Activated T-helper 9 cell treated with anti-CD3 and anti-CD28 coated beads, Interleukin-2, amount 50 U/mL, for 16 hours (primary cell): ENCODE measurements at regions not wholly inside any gene's neighbourhood (a gene's known extent, or its start where the extent isn't known, plus 50 kb on each side); places are given as distances from the start of the nearest gene placed in this dataset.

ENCODE experiments used
- DNase-seq: peaks from one replicate; pipeline ENCODE4 v3.0.0-alpha.2; 2020; ENCODE audit warnings: low read depth

DNA sequence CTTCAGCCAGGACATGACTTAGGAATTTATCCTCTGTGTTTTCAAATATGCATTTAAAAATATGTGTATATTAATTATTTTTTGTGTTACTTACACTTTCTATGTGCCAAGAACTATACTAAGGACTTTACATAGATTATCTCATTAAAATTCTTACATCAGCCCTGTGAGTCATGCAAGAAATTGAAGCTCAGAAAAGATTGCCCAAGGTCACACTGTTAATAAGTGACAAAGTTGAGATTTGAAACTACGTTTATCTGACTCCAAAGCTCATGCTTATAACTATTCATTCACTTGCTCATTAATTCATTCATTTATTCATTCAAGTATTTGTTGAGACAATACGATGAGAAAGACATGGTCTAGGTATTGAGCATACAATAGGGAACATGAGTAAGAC lies 62.9 kb upstream of the CHRDL1 start:
- DNase-seq: no peak

DNA sequence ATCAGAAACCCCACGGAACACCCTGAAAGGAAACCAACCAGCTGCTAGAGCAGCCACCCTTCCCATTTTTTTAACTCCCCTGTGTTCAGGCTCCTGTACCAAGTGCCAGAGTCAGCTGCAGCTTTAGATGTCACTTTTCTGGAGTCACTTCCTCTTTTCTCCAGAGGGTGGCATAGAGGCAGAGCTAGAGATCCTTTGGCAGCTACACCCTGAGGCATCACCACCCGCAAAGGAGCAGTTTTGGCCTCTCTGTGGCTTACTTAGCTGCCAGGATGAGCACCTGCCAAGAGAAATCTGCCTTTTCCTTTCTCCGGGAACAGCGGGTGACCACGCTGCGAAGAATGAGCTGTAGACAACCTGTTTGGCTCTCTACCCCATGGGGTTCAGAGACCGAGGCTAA lies 58.0 kb upstream of the CHRDL1 start:
- DNase-seq: no peak

DNA sequence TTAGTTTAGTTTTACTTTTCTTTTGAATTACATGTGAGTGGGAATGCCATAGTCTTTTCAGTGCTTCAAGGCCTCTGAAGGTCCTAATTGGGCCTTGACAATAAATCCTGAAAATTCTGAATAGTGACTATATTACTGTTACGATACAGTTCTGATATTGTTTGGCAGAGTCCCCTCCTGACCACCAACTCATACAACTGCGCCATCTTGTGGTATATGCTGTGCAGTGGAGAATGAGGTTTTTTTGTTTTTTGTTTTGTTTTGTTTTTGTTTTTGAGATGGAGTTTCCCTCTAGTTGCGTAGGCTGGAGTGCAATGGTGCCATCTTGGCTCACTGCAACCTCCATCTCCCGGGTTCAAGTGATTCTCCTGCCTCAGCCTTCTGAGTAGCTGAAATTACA lies 56.6 kb upstream of the CHRDL1 start:
- no peak for DNase-seq

DNA sequence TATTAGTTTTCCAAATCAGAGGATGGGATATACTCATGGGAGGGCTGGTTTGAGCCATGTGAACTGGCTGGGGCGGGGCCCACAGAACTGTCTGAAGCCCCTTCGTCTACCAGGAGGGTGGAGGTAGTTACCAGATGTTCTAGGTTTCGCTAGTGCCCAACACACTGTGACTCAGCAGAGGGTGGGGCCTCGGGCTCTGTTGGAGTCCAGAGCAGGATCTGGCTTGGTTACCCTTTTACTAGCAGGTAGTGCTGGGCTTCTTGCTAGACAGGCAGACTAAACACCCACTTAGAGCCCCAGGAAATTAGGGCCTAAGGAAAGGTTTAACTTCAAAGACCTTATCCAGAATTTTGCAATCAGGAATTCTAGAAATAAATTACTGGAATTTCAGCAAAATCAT lies 56.2 kb upstream of the CHRDL1 start:
- DNase-seq: no peak

DNA sequence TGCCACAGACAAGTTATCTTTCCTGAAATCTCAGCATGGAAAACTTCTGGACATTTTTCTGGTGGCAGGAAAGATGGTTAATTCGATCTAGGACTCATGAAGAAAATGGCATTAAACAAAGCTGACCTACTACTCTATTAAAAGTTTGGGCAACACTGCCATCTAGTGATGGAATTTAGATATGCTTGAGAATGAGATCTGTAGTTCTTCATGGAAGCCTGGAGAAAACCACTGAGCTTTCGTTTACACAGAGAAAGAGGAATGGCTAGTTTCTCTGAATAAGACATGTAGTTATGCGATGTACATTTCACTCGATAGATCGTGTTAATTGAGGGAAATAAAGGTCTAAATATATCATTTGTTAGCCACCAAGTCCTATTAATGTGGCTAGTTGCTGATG lies 51.7 kb upstream of the CHRDL1 start:
- DNase-seq: no peak

DNA sequence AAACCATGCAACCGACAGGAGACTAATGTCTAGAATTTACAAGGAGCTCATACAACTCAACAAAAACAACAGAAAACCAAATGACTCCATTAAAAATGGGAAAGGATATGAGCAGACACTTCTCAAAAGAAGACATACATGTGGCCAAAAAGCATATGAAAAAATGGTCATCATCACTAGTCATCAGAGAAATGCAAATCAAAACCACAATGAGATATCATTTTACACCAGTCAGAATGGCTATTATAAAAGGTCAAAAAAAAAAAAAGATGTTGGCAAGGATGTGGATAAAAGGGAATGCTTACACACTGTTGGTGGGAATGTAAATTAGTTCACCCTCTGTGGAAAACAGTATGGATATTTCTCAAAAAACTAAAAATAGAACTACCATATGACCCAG lies 50.5 kb upstream of the CHRDL1 start:
- no peak for DNase-seq
